Neural progenitor cell (in vitro differentiated cells): ENCODE measurements at regions not wholly inside any gene's neighbourhood (a gene's known extent, or its start where the extent isn't known, plus 50 kb on each side); places are given as distances from the start of the nearest gene placed in this dataset.

Experiments
- DNase-seq: peaks from one replicate; pipeline ENCODE4 v3.0.0-alpha.2; 2016; ENCODE audit warnings: low spot score
- H2AFZ ChIP-seq: fragments of 200-600 bp; sonication (generic); replicated peaks from 2 replicates; pipeline ENCODE4 v1.6.1; 2016; ENCODE audit warnings: antibody characterized with exemption
- H3F3A ChIP-seq: fragments of 200-600 bp; sonication (generic); 2 replicates; pipeline ENCODE4 v1.6.1; 2016; ENCODE audit warnings: antibody characterized with exemption, low read depth
- H3K27ac ChIP-seq: fragments of 200-600 bp; sonication (generic); 2 replicates; pipeline ENCODE4 v1.5.1; 2016; ENCODE audit warnings: mild to moderate bottlenecking
- H3K27me3 ChIP-seq: fragments of 200-600 bp; sonication (generic); 2 replicates; pipeline ENCODE4 v1.6.1; 2016; ENCODE audit warnings: mild to moderate bottlenecking, moderate library complexity
- H3K36me3 ChIP-seq: fragments of 200-600 bp; sonication (generic); 2 replicates; pipeline ENCODE4 v1.5.1; 2016
- H3K4me1 ChIP-seq: fragments of 200-600 bp; sonication (generic); 2 replicates; pipeline ENCODE4 v1.6.1; 2016; ENCODE audit warnings: mixed run types
- H3K4me2 ChIP-seq: fragments of 200-600 bp; sonication (generic); 2 replicates; pipeline ENCODE4 v1.6.1; 2016
- H3K4me3 ChIP-seq: fragments of 200-600 bp; sonication (generic); 2 replicates; pipeline ENCODE4 v1.5.1; 2016
- H3K79me2 ChIP-seq: fragments of 200-600 bp; sonication (generic); 2 replicates; pipeline ENCODE4 v1.6.1; 2016; ENCODE audit warnings: low read depth
- H3K9ac ChIP-seq: fragments of 200-600 bp; sonication (generic); 2 replicates; pipeline ENCODE4 v1.6.1; 2016
- H3K9me3 ChIP-seq: fragments of 200-600 bp; sonication (generic); 2 replicates; pipeline ENCODE4 v1.5.1; 2016; ENCODE audit warnings: low read depth
- H4K20me1 ChIP-seq: fragments of 200-600 bp; sonication (generic); 2 replicates; pipeline ENCODE4 v1.6.1; 2016; ENCODE audit warnings: low read depth
- H3K27ac Mint-ChIP-seq: 3 replicates; pipeline ENCODE4 v1.8.0; 2021; ENCODE audit warnings: mixed read lengths
- H3K27me3 Mint-ChIP-seq: 2 replicates; pipeline ENCODE4 v1.8.0; 2022; ENCODE audit warnings: low read depth, mild to moderate bottlenecking, inconsistent platforms, moderate library complexity, mixed read lengths; ENCODE audit not compliant: insufficient read depth
- H3K36me3 Mint-ChIP-seq: 3 replicates; pipeline ENCODE4 v1.8.0; 2021; ENCODE audit warnings: mixed read lengths
- H3K4me1 Mint-ChIP-seq: 3 replicates; pipeline ENCODE4 v1.8.0; 2021; ENCODE audit warnings: mixed read lengths
- H3K4me3 Mint-ChIP-seq: 3 replicates; pipeline ENCODE4 v1.8.0; 2021; ENCODE audit warnings: mild to moderate bottlenecking, moderate library complexity, mixed read lengths
- H3K9me3 Mint-ChIP-seq: 3 replicates; pipeline ENCODE4 v1.8.0; 2020; ENCODE audit warnings: mixed read lengths
- CTCF ChIP-seq: fragments of 200-600 bp; sonication (generic); IDR thresholded peaks from 2 replicates; pipeline ENCODE4 v1.5.1; 2017; ENCODE audit warnings: antibody characterized with exemption, mild to moderate bottlenecking
- EZH2 ChIP-seq: fragments of 200-600 bp; sonication (generic); IDR thresholded peaks from 2 replicates; pipeline ENCODE4 v1.6.1; 2017; ENCODE audit warnings: antibody characterized with exemption, mild to moderate bottlenecking, moderate library complexity
- EZH2phosphoT487 ChIP-seq: fragments of 200-600 bp; sonication (generic); IDR thresholded peaks from 2 replicates; pipeline ENCODE4 v1.6.1; 2017; ENCODE audit warnings: antibody characterized with exemption

DNA sequence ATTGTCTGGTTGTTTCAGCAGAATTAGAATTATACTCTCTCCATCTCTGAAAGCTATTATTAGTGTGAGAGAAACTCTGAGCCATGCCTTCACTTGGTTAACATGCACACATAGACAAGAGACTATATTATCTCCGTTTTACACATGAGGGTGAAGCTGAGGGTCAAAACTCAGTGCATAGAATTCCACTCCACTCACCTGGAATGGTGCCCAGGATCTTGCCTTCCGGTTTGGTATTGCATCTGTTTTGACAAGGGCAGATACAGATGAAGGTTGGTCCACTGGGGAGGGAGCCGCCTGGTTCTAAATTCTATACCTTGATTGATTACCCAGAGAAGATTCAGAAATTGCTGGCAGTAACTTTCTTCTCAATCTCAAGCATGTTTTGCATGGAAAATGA, 149.5 kb upstream of the PELI2 start:
- Histone ChIP-seq H3K4me3 (no peak overlapping the region), H3K36me3 (no peaks in the 10 kb centered on the region), H3K4me2 (no peak overlapping the region), H4K20me1 (no peaks in the 10 kb centered on the region), H3F3A (no peaks in the 10 kb centered on the region), H3K9me3 (no peaks in the 10 kb centered on the region), H3K9ac (no peak overlapping the region), H3K4me1 (no peaks in the 10 kb centered on the region), H3K27ac (no peak overlapping the region), H3K27me3 (no peaks in the 10 kb centered on the region), H2AFZ (no peak overlapping the region), H3K79me2 (no peaks in the 10 kb centered on the region)
- TF ChIP-seq CTCF = no peak
- TF ChIP-seq EZH2phosphoT487 = no peak
- TF ChIP-seq EZH2 = no peak
- Mint-ChIP-seq H3K4me3 (no peak overlapping the region), H3K9me3 (no peaks in the 10 kb centered on the region), H3K36me3 (no peaks in the 10 kb centered on the region), H3K27me3 (peaks cover 11% of the 10 kb centered on the region), H3K4me1 (peaks cover 16% of the 10 kb centered on the region), H3K27ac (no peak overlapping the region)
- no peak for DNase-seq

DNA sequence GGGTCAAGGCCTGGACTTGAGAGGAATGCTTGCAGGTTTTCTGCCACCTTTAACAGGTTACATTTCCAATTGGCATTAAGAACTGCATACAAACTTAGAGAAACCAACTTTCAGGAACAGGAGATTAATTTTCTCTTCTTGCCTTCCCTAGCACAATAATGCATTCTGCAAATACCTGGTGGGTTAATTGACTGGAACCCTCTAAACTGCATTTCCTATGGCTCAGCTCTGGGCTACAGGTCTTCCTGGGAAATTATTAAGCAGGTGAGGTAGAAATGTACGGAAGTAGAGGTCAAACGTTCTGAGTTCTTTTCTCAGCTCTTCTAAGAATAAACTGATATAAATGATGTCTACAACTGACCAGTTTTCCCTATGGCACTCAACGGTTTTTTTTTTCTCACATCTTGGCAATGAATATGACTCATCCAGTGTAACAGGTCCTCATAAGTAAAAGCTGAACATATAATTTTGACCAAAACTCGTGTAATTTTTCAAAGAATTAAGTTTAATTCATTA, 144.9 kb upstream of the PELI2 start:
- H3K27me3 Mint-ChIP-seq = peaks cover 9% of the 10 kb centered on the region
- no peaks in the 10 kb centered on the region for H3K9me3 Mint-ChIP-seq
- no peaks in the 10 kb centered on the region for H3K9me3 ChIP-seq
- no peak overlapping the region for H3K27ac ChIP-seq
- no peaks in the 10 kb centered on the region for H3K79me2 ChIP-seq
- TF ChIP-seq EZH2 (no peak), CTCF (no peak), EZH2phosphoT487 (no peak)
- no peaks in the 10 kb centered on the region for H3K36me3 Mint-ChIP-seq
- H3K9ac ChIP-seq = no peak overlapping the region
- H3K27me3 ChIP-seq = no peaks in the 10 kb centered on the region
- no peaks in the 10 kb centered on the region for H3K4me1 ChIP-seq
- no peak overlapping the region for H3K27ac Mint-ChIP-seq
- no peak overlapping the region for H3K4me3 ChIP-seq
- H2AFZ ChIP-seq = no peak overlapping the region
- H3F3A ChIP-seq = no peaks in the 10 kb centered on the region
- DNase-seq = no peak
- H3K36me3 ChIP-seq = no peaks in the 10 kb centered on the region
- H3K4me2 ChIP-seq = no peak overlapping the region
- no peak overlapping the region for H3K4me3 Mint-ChIP-seq
- H3K4me1 Mint-ChIP-seq = peaks cover 10% of the 10 kb centered on the region
- H4K20me1 ChIP-seq = no peaks in the 10 kb centered on the region

DNA sequence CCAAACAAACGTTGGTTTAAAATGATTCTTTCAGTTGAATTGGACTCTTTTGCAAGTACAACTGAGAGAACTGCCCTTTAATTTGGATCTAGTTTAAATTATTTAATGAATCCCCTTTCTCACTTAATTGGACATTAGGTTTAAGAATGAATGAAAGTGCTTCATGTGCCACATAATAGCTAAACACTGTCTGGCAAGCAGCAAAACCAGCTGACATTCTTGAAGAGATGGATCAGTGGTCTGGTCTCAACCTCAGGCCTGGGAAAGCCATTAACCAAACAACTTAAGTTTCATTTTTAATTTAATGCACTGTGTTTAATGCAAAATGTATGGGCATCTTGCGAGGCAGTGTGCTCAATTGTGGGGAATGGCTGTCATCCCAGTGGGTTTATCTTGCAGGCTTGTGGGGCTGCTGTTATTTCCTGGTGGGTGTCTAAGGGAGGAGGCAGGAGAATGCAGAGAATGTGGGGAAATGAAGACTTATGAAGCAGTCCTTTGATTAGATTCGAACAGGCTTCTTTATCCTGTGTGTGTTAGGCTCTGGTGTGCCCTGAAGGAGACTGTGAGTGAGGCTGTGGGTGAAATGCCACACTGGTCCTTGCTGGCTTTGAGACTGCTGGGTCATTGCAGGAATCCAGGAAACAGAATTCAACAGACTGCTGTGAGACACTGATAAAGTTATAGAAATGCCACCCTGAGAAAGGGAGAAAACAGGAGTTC, 144.1 kb upstream of the PELI2 start:
- Histone ChIP-seq H3K36me3 (no peaks in the 10 kb centered on the region), H3F3A (no peaks in the 10 kb centered on the region), H3K9me3 (no peaks in the 10 kb centered on the region), H4K20me1 (no peaks in the 10 kb centered on the region), H3K4me2 (no peak overlapping the region), H3K27ac (no peak overlapping the region), H2AFZ (no peak overlapping the region), H3K4me3 (no peak overlapping the region), H3K27me3 (no peaks in the 10 kb centered on the region), H3K9ac (no peak overlapping the region), H3K79me2 (no peaks in the 10 kb centered on the region), H3K4me1 (no peaks in the 10 kb centered on the region)
- no peak for DNase-seq
- Mint-ChIP-seq H3K4me1 (peaks cover 10% of the 10 kb centered on the region), H3K27ac (no peak overlapping the region), H3K36me3 (no peaks in the 10 kb centered on the region), H3K4me3 (no peak overlapping the region), H3K9me3 (no peaks in the 10 kb centered on the region), H3K27me3 (peaks cover 9% of the 10 kb centered on the region)
- no peak for TF ChIP-seq CTCF
- TF ChIP-seq EZH2 = no peak
